ENCODE measurements at regions not wholly inside any gene's neighbourhood (a gene's known extent, or its start where the extent isn't known, plus 50 kb on each side); places are given as distances from the start of the nearest gene placed in this dataset.

- DNase-seq (ENCODE audit: low spot score): no peak
- in situ Hi-C loops (cut with MboI; ENCODE audit: low pct_unique_long_range_greater_than_20kb, low sequenced_read_pairs, unreplicated experiment): no loop called here
- TF ChIP-seq CTCF (IDR thresholded peaks at IDR 0.05; ENCODE audit: extremely low read depth, insufficient read depth, missing control alignments): no peak
Measured at GRCh38 chr18:78717766-78718150, 261.9 kb upstream of the SALL3 start.

GRCh38 chr18:78719821-78720220 lies 259.8 kb upstream of the SALL3 start:
- in situ Hi-C loops (cut with MboI; ENCODE audit: low pct_unique_long_range_greater_than_20kb, low sequenced_read_pairs, unreplicated experiment): no loop called here
- TF ChIP-seq CTCF (IDR thresholded peaks at IDR 0.05; ENCODE audit: extremely low read depth, insufficient read depth, missing control alignments): no peak
- DNase-seq (ENCODE audit: low spot score): no peak

GRCh38 chr18:78720456-78721237 lies 259.0 kb upstream of the SALL3 start:
- no peak for DNase-seq (ENCODE audit: low spot score)
- no peak for TF ChIP-seq CTCF (IDR thresholded peaks at IDR 0.05; ENCODE audit: extremely low read depth, insufficient read depth, missing control alignments)
- in situ Hi-C loops (cut with MboI; ENCODE audit: low pct_unique_long_range_greater_than_20kb, low sequenced_read_pairs, unreplicated experiment): no loop called here

GRCh38 chr18:78721238-78721875 lies 258.3 kb upstream of the SALL3 start:
- TF ChIP-seq CTCF (IDR thresholded peaks at IDR 0.05; ENCODE audit: extremely low read depth, insufficient read depth, missing control alignments): no peak
- DNase-seq (ENCODE audit: low spot score): no peak
- in situ Hi-C loops (cut with MboI; ENCODE audit: low pct_unique_long_range_greater_than_20kb, low sequenced_read_pairs, unreplicated experiment): no loop called here

GRCh38 chr18:78721981-78722380 lies 257.6 kb upstream of the SALL3 start:
- TF ChIP-seq CTCF (IDR thresholded peaks at IDR 0.05; ENCODE audit: extremely low read depth, insufficient read depth, missing control alignments): no peak
- DNase-seq (ENCODE audit: low spot score): no peak
- in situ Hi-C loops (cut with MboI; ENCODE audit: low pct_unique_long_range_greater_than_20kb, low sequenced_read_pairs, unreplicated experiment): no loop called here

- no peak for DNase-seq (ENCODE audit: low spot score)
- in situ Hi-C loops (cut with MboI; ENCODE audit: low pct_unique_long_range_greater_than_20kb, low sequenced_read_pairs, unreplicated experiment): no loop called here
Measured at GRCh38 chr18:78722386-78722785, 257.2 kb upstream of the SALL3 start.

More at GRCh38 chr18:78722386-78722785, 257.2 kb upstream of the SALL3 start:
- TF ChIP-seq CTCF (IDR thresholded peaks at IDR 0.05; ENCODE audit: extremely low read depth, insufficient read depth, missing control alignments): no peak
